SK-N-SH (cell line): ENCODE measurements at regions not wholly inside any gene's neighbourhood (a gene's known extent, or its start where the extent isn't known, plus 50 kb on each side); places are given as distances from the start of the nearest gene placed in this dataset.

ENCODE experiments used
- CTCF ChIA-PET: fragments of 300-600, 350-600 bp; formaldehyde crosslinking; extraction: SDS; loops from one replicate; lab custom pipeline; 2021; lab: Yijun Ruan, JAX
- POLR2A ChIA-PET: fragments of 350-600 bp; sonication (Branson Sonifier 250); formaldehyde crosslinking; extraction: SDS; loops from one replicate; lab custom pipeline; 2020; ENCODE audit warnings: antibody characterized with exemption, inconsistent platforms; lab: Yijun Ruan, JAX
- DNase-seq: peaks from one replicate; pipeline ENCODE4 v3.0.0; 2012
- H2AFZ ChIP-seq: fragments of 200-600 bp; sonication (generic); 2 replicates; pipeline ENCODE4 v1.8.1; 2016; ENCODE audit warnings: antibody characterized with exemption, mild to moderate bottlenecking, low read depth
- H3F3A ChIP-seq: fragments of 200-600 bp; sonication (generic); replicated peaks from 2 replicates; pipeline ENCODE3; 2016; ENCODE audit warnings: antibody characterized with exemption, mild to moderate bottlenecking; ENCODE audit not compliant: insufficient read depth
- H3K27ac ChIP-seq, 2 experiments: fragments of 200-500 bp in 1 of 2; fragments of 200-600 bp in 1 of 2; sonication (Bioruptor generic) in 1 of 2; sonication (generic), shearing (Covaris generic) in 1 of 2; 2 replicates each; pipeline versions ENCODE4 v1.5.1 to v1.6.1; 2014 to 2016; ENCODE audit warnings: low read depth in 2 of 2, inconsistent platforms in 1 of 2, low read length in 1 of 2, mild to moderate bottlenecking in 1 of 2, mixed read lengths in 1 of 2
- H3K27me3 ChIP-seq: fragments of 200-600 bp; sonication (generic), shearing (Covaris generic); 2 replicates; pipeline ENCODE4 v1.6.1; 2016; ENCODE audit warnings: mixed run types; ENCODE audit not compliant: insufficient read depth
- H3K36me3 ChIP-seq, 2 experiments: fragments of 200-500 bp in 1 of 2; fragments of 200-600 bp in 1 of 2; sonication (Bioruptor generic) in 1 of 2; sonication (generic) in 1 of 2; replicated peaks in 1 of 2; 2 replicates each; pipeline versions ENCODE3 to v1.5.1; 2014 to 2016; ENCODE audit warnings: low read length in 1 of 2, mild to moderate bottlenecking in 1 of 2; ENCODE audit not compliant: insufficient read depth in 2 of 2, control insufficient read depth in 1 of 2
- H3K4me1 ChIP-seq, 2 experiments: fragments of 200-500 bp in 1 of 2; fragments of 200-600 bp in 1 of 2; sonication (Bioruptor generic) in 1 of 2; sonication (generic), shearing (Covaris generic) in 1 of 2; 2 replicates each; pipeline versions ENCODE4 v1.5.1 to v1.6.1; 2014 to 2016; ENCODE audit warnings: low read depth in 1 of 2, low read length in 1 of 2, mixed run types in 1 of 2; ENCODE audit not compliant: insufficient read depth in 2 of 2, control insufficient read depth in 1 of 2
- H3K4me2 ChIP-seq: fragments of 200-600 bp; sonication (generic), shearing (Covaris generic); 2 replicates; pipeline ENCODE4 v1.6.1; 2017; ENCODE audit warnings: mixed run types
- H3K4me3 ChIP-seq, 2 experiments: fragments of 200-500 bp in 1 of 2; fragments of 200-600 bp in 1 of 2; sonication (Bioruptor generic) in 1 of 2; sonication (generic), shearing (Covaris generic) in 1 of 2; 2 replicates each; pipeline versions ENCODE4 v1.5.1 to v1.8.1; 2014 to 2016; ENCODE audit warnings: low read depth in 2 of 2, inconsistent platforms in 1 of 2, low read length in 1 of 2, mild to moderate bottlenecking in 1 of 2, mixed read lengths in 1 of 2, moderate library complexity in 1 of 2
- H3K79me2 ChIP-seq: fragments of 200-600 bp; sonication (generic); 2 replicates; pipeline ENCODE4 v1.8.1; 2017; ENCODE audit warnings: mild to moderate bottlenecking; ENCODE audit not compliant: insufficient read depth
- H3K9ac ChIP-seq: fragments of 200-600 bp; sonication (generic); 2 replicates; pipeline ENCODE4 v1.6.1; 2017; ENCODE audit warnings: mixed run types
- H3K9me2 ChIP-seq: fragments of 200-600 bp; sonication (generic); 2 replicates; pipeline ENCODE4 v1.6.1; 2017; ENCODE audit warnings: mixed run types
- H3K9me3 ChIP-seq: fragments of 200-600 bp; sonication (generic); 2 replicates; pipeline ENCODE4 v1.6.1; 2017; ENCODE audit warnings: mixed run types, mild to moderate bottlenecking, moderate library complexity
- H4K20me1 ChIP-seq: fragments of 200-600 bp; sonication (generic); 2 replicates; pipeline ENCODE4 v1.6.1; 2017; ENCODE audit warnings: mild to moderate bottlenecking, mixed run types; ENCODE audit not compliant: insufficient read depth
- CHD2 ChIP-seq: fragments of 150-350 bp; IDR thresholded peaks from 2 replicates; pipeline ENCODE4 v1.6.1; 2018; ENCODE audit warnings: low read length; ENCODE audit not compliant: partially characterized antibody
- GABPA ChIP-seq: IDR thresholded peaks from 2 replicates; pipeline ENCODE4 v1.4.0; 2012; ENCODE audit warnings: low read depth, mild to moderate bottlenecking
- GATA2 ChIP-seq: sonication (generic); formaldehyde crosslinking; IDR thresholded peaks from 2 replicates; pipeline ENCODE4 v1.5.0; 2020; ENCODE audit warnings: mild to moderate bottlenecking, missing genetic modification reagents
- JUND ChIP-seq: IDR thresholded peaks from 2 replicates; pipeline ENCODE4 v1.4.0; 2012
- MXI1 ChIP-seq: IDR thresholded peaks from 2 replicates; pipeline ENCODE4 v1.6.1; 2012; ENCODE audit warnings: mild to moderate bottlenecking, low read depth, low read length, improper control_type of control experiment
- NFIC ChIP-seq: IDR thresholded peaks from 2 replicates; pipeline ENCODE4 v1.4.0; 2012; ENCODE audit warnings: borderline replicate concordance
- NRF1 ChIP-seq: IDR thresholded peaks from 2 replicates; pipeline ENCODE4 v1.6.1; 2012; ENCODE audit warnings: low read depth, mild to moderate bottlenecking, low read length
- POLR2AphosphoS5 ChIP-seq: IDR thresholded peaks from 2 replicates; pipeline ENCODE4 v1.6.1; 2012; ENCODE audit warnings: low read depth, low read length
- RAD21 ChIP-seq: IDR thresholded peaks from 2 replicates; pipeline ENCODE4 v1.6.1; 2012; ENCODE audit warnings: mild to moderate bottlenecking, low read length
- RCOR1 ChIP-seq: fragments of 150-350 bp; IDR thresholded peaks from 2 replicates; pipeline ENCODE4 v1.6.1; 2017; ENCODE audit warnings: antibody characterized with exemption, low read length
- RFX5 ChIP-seq: IDR thresholded peaks from 2 replicates; pipeline ENCODE4 v1.6.1; 2012; ENCODE audit warnings: mild to moderate bottlenecking, improper control_type of control experiment, low read length
- RXRA ChIP-seq: IDR thresholded peaks from 2 replicates; pipeline ENCODE4 v1.4.0; 2012; ENCODE audit warnings: low read depth, mild to moderate bottlenecking, borderline replicate concordance
- TCF12 ChIP-seq: IDR thresholded peaks from 2 replicates; pipeline ENCODE4 v1.4.0; 2012
- WGBS: methylation state at CpG from one replicate; pipeline ENCODE4 v1.1.6; 2017; ENCODE audit warnings: low lambda C conversion rate; 5-methylcytosine and 5-hydroxymethylcytosine counted together
- TF ChIP-seq, protein P1 (sequence below): fragments of 150-350 bp; IDR thresholded peaks from 2 replicates; pipeline ENCODE4 v1.6.1; 2016; ENCODE audit warnings: mild to moderate bottlenecking, low read depth, low read length
- TF ChIP-seq, protein P2 (sequence below): IDR thresholded peaks from 2 replicates; pipeline ENCODE4 v1.4.0; 2012; ENCODE audit warnings: low read depth, borderline replicate concordance
- TF ChIP-seq, protein P3 (sequence below): IDR thresholded peaks from 2 replicates; pipeline ENCODE4 v1.4.0; 2012; ENCODE audit warnings: low read depth, borderline replicate concordance
- TF ChIP-seq, protein P4 (sequence below): fragments of 200-600 bp; sonication (generic); IDR thresholded peaks from 2 replicates; pipeline ENCODE4 v1.6.1; 2017; ENCODE audit warnings: antibody characterized with exemption, mild to moderate bottlenecking, moderate library complexity

DNA sequence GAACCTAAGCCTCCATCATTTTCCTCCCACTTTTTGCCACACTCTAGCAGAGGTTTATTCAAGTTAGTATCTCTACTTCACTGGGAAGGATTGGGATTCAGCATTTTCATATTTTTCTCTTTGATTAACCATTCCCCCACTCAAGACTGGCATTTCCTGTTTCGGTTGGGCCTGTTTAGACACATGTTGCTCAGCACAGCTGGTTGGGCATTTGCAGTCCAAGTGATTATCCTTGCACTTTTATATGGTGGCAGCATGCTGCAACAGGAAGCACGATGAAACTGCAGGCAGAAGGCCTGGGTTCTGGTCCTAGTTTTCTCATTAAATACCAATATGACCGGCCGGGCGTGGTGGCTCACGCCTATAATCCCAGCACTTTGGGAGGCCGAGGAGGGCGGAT lies 182.9 kb upstream of the GRIN2B start:
- H3K9me3 ChIP-seq, result no peaks in the 10 kb centered on the region
- H3K9ac ChIP-seq, result no peak overlapping the region
- DNase-seq, result no peak
- ChIA-PET POLR2A (no interaction called here), CTCF (no interaction called here)
- H4K20me1 ChIP-seq, result no peaks in the 10 kb centered on the region
- no peak overlapping the region for H3K27ac ChIP-seq
- 73% methylated on average over 8 of the region's 8 CpGs for WGBS
- no peaks in the 10 kb centered on the region for H3K36me3 ChIP-seq
- no peak overlapping the region for H2AFZ ChIP-seq
- no peaks in the 10 kb centered on the region for H3K4me1 ChIP-seq
- TF ChIP-seq RAD21, result no peak
- no peak for TF ChIP-seq GATA2 (CRISPR knock-in tag)
- no peak for TF ChIP-seq RCOR1
- TF ChIP-seq RXRA, result no peak
- TF ChIP-seq, protein P1, sequence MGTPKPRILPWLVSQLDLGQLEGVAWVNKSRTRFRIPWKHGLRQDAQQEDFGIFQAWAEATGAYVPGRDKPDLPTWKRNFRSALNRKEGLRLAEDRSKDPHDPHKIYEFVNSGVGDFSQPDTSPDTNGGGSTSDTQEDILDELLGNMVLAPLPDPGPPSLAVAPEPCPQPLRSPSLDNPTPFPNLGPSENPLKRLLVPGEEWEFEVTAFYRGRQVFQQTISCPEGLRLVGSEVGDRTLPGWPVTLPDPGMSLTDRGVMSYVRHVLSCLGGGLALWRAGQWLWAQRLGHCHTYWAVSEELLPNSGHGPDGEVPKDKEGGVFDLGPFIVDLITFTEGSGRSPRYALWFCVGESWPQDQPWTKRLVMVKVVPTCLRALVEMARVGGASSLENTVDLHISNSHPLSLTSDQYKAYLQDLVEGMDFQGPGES, result no peak
- TF ChIP-seq NFIC, result no peak
- TF ChIP-seq, protein P2, sequence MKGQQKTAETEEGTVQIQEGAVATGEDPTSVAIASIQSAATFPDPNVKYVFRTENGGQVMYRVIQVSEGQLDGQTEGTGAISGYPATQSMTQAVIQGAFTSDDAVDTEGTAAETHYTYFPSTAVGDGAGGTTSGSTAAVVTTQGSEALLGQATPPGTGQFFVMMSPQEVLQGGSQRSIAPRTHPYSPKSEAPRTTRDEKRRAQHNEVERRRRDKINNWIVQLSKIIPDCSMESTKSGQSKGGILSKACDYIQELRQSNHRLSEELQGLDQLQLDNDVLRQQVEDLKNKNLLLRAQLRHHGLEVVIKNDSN, result no peak
- TF ChIP-seq, protein P3, sequence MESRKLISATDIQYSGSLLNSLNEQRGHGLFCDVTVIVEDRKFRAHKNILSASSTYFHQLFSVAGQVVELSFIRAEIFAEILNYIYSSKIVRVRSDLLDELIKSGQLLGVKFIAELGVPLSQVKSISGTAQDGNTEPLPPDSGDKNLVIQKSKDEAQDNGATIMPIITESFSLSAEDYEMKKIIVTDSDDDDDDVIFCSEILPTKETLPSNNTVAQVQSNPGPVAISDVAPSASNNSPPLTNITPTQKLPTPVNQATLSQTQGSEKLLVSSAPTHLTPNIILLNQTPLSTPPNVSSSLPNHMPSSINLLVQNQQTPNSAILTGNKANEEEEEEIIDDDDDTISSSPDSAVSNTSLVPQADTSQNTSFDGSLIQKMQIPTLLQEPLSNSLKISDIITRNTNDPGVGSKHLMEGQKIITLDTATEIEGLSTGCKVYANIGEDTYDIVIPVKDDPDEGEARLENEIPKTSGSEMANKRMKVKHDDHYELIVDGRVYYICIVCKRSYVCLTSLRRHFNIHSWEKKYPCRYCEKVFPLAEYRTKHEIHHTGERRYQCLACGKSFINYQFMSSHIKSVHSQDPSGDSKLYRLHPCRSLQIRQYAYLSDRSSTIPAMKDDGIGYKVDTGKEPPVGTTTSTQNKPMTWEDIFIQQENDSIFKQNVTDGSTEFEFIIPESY, result no peak
- no peak for TF ChIP-seq JUND
- no peak for TF ChIP-seq MXI1
- TF ChIP-seq, protein P4, sequence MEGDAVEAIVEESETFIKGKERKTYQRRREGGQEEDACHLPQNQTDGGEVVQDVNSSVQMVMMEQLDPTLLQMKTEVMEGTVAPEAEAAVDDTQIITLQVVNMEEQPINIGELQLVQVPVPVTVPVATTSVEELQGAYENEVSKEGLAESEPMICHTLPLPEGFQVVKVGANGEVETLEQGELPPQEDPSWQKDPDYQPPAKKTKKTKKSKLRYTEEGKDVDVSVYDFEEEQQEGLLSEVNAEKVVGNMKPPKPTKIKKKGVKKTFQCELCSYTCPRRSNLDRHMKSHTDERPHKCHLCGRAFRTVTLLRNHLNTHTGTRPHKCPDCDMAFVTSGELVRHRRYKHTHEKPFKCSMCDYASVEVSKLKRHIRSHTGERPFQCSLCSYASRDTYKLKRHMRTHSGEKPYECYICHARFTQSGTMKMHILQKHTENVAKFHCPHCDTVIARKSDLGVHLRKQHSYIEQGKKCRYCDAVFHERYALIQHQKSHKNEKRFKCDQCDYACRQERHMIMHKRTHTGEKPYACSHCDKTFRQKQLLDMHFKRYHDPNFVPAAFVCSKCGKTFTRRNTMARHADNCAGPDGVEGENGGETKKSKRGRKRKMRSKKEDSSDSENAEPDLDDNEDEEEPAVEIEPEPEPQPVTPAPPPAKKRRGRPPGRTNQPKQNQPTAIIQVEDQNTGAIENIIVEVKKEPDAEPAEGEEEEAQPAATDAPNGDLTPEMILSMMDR, result no peak
- TF ChIP-seq CHD2, result no peak
- TF ChIP-seq POLR2AphosphoS5, result no peak
- no peak for TF ChIP-seq TCF12
- TF ChIP-seq GABPA, result no peak
- no peak for TF ChIP-seq NRF1
- no peak for TF ChIP-seq RFX5
- H3K9me2 ChIP-seq, result no peaks in the 10 kb centered on the region
- no peak overlapping the region for H3K4me2 ChIP-seq
- no peaks in the 10 kb centered on the region; the same call in 1 of the 2 replicates for H3K27me3 ChIP-seq
- H3K79me2 ChIP-seq, result no peaks in the 10 kb centered on the region
- H3F3A ChIP-seq, result no peaks in the 10 kb centered on the region
- no peak overlapping the region for H3K4me3 ChIP-seq
